HepG2 (cell line): ENCODE measurements at regions not wholly inside any gene's neighbourhood (a gene's known extent, or its start where the extent isn't known, plus 50 kb on each side); places are given as distances from the start of the nearest gene placed in this dataset.

Source experiments
- ATAC-seq: fragments of 200-7000 bp; cut with Tn5 transposase; 3 replicates; pipeline ENCODE4 v1.9.1; 2020; ENCODE audit warnings: mild to moderate bottlenecking, moderate library complexity
- BruUV-seq: library from RNA; stranded (reverse); fragments of 400-500 nt; replicated peaks from 2 replicates; lab custom pipeline; 2021; lab: Mats Ljungman, UMichigan
- CTCF ChIA-PET: fragments of 300-600 bp; formaldehyde crosslinking; extraction: SDS; loops from one replicate; lab custom pipeline; 2021; ENCODE audit warnings: low total read pairs, inconsistent platforms, low intra/inter-chr PET ratio; lab: Yijun Ruan, JAX
- POLR2A ChIA-PET: fragments of 350-600 bp; sonication (Branson Sonifier 250); formaldehyde crosslinking; loops from one replicate; lab custom pipeline; 2020; ENCODE audit warnings: antibody characterized with exemption, inconsistent platforms; lab: Yijun Ruan, JAX
- DNase-seq: peaks from one replicate; pipeline ENCODE4 v3.0.0-alpha.2; 2015; ENCODE audit warnings: low spot score
- FAIRE-seq: peaks from 3 replicates; lab custom pipeline; 2011; peaks lifted over from hg19 to GRCh38; lab: Jason Lieb, UNC
- H2AFZ ChIP-seq: one replicate; pipeline ENCODE4 v1.6.1; 2011; ENCODE audit warnings: low read length, inconsistent platforms
- H3K27ac ChIP-seq: fragments of 300-600 bp; 3 replicates; pipeline ENCODE4 v1.8.0; 2011; ENCODE audit warnings: mixed run types, mild to moderate bottlenecking, mixed read lengths, low read length, inconsistent platforms; ENCODE audit not compliant: insufficient read depth; ENCODE audit errors: extremely low read length
- H3K27me3 ChIP-seq, 2 experiments: fragments of 200-600 bp in 1 of 2; 2 replicates in 1 of 2; 3 replicates in 1 of 2; pipeline versions ENCODE4 v1.6.0 to v1.8.0; 2011; ENCODE audit warnings: low read length in 2 of 2, mild to moderate bottlenecking in 2 of 2, moderate library complexity in 2 of 2, inconsistent platforms in 1 of 2; ENCODE audit not compliant: insufficient read depth in 2 of 2, control insufficient read depth in 1 of 2
- H3K36me3 ChIP-seq, 2 experiments: fragments of 200-600 bp in 1 of 2; replicated peaks in 1 of 2; 2 replicates in 1 of 2; 3 replicates in 1 of 2; pipeline versions ENCODE4 v1.5.1 to v1.8.0; 2011; ENCODE audit warnings: low read length in 2 of 2, inconsistent platforms in 1 of 2; ENCODE audit not compliant: insufficient read depth in 2 of 2, control insufficient read depth in 1 of 2
- H3K4me1 ChIP-seq: 2 replicates; pipeline ENCODE4 v1.5.1; 2012; ENCODE audit warnings: low read length, inconsistent platforms; ENCODE audit not compliant: insufficient read depth
- H3K4me2 ChIP-seq: 2 replicates; pipeline ENCODE4 v1.6.0; 2011; ENCODE audit warnings: low read depth, low read length, inconsistent platforms
- H3K4me3 ChIP-seq, 3 experiments: fragments of 200-600 bp in 1 of 3; sonication (generic), shearing (Covaris generic) in 1 of 3; replicated peaks in 1 of 3; 2 replicates each; pipeline ENCODE4 v1.5.1; 2011 to 2016; ENCODE audit warnings: low read length in 3 of 3, inconsistent platforms in 2 of 3, low read depth in 2 of 3, mild to moderate bottlenecking in 2 of 3, control low read depth in 1 of 3, mixed read lengths in 1 of 3; ENCODE audit not compliant: insufficient read depth in 1 of 3
- H3K79me2 ChIP-seq: one replicate; pipeline ENCODE4 v1.6.1; 2011; ENCODE audit warnings: low read length, inconsistent platforms; ENCODE audit not compliant: insufficient read depth
- H3K9ac ChIP-seq: 2 replicates; pipeline ENCODE4 v1.6.0; 2011; ENCODE audit warnings: mild to moderate bottlenecking, low read depth, low read length, inconsistent platforms; ENCODE audit not compliant: insufficient read depth
- H3K9me3 ChIP-seq: 2 replicates; pipeline ENCODE4 v1.5.1; 2012; ENCODE audit warnings: mild to moderate bottlenecking, low read length
- H4K20me1 ChIP-seq: 2 replicates; pipeline ENCODE4 v1.6.0; 2011; ENCODE audit warnings: inconsistent platforms, mild to moderate bottlenecking, low read length, moderate library complexity; ENCODE audit not compliant: insufficient read depth
- MATR3 ChIP-seq: sonication (generic); formaldehyde crosslinking; IDR thresholded peaks from 2 replicates; pipeline ENCODE4 v1.4.0; 2020; ENCODE audit warnings: missing genetic modification reagents
- MBD4 ChIP-seq: IDR thresholded peaks from 2 replicates; pipeline ENCODE4 v1.6.1; 2012; ENCODE audit warnings: low read length, inconsistent platforms, borderline replicate concordance
- NFAT5 ChIP-seq: sonication (generic); formaldehyde crosslinking; IDR thresholded peaks from 2 replicates; pipeline ENCODE4 v1.4.0; 2020; ENCODE audit warnings: missing genetic modification reagents
- WGBS: methylation state at CpG from one replicate; pipeline ENCODE4 v1.1.6; 2017; ENCODE audit warnings: low lambda C conversion rate; 5-methylcytosine and 5-hydroxymethylcytosine counted together
- in situ Hi-C: cut with HindIII; loops from 2 replicates; pipeline ENCODE4 v1.10.0; 2017; ENCODE audit warnings: low pct_unique_long_range_greater_than_20kb; ENCODE audit not compliant: extremely low pct_ligation_motif_present
- intact Hi-C: fragments of 100-400 bp; cut with micrococcal nuclease; formaldehyde crosslinking; loops from one replicate; pipeline ENCODE4 v1.10.0; 2022; ENCODE audit not compliant: unreplicated experiment

DNA sequence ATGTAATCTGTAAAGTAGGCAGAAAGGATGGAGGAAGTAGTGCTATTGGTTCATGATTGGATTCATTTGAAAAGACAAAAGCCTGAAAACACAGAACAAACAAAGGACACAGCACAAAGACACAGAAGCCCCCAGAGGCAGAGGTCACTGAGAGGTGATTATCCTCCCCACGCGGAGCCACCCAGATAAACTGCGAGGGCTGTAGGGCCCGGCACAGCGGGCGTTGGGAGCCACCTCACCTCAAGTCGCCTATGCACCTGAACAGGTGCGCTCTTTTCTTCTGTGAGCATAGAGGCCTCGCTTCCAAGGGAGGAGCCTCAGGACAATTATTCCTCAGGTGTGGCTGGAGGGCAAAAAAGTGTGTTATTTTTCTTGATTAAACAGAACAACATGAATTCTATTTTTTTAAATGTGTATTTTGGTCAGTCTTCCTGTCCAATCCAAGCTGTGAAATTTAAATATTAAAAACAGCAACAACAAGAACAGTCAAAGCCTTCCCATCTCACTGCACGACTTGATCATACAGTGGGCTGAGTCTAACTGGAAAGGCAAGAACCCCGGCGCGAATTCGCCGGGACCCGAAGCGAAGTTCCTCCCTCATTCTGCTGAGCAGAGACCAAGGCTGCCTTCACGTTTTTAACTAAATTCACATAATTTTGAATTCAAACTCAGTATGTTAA is 205.3 kb downstream of the THBS2 start:
- Histone ChIP-seq H3K9me3 (no peaks in the 10 kb centered on the region), H3K79me2 (no peaks in the 10 kb centered on the region), H3K9ac (no peak overlapping the region), H3K27ac (no peak overlapping the region), H2AFZ (no peak overlapping the region), H3K4me1 (no peaks in the 10 kb centered on the region), H4K20me1 (no peaks in the 10 kb centered on the region), H3K4me3 (no peak overlapping the region), H3K4me2 (no peak overlapping the region), H3K27me3 (peaks cover 0 to 23% of the 10 kb centered on the region in 2 experiments; a peak in 4 of 5 replicates), H3K36me3 (no peaks in the 10 kb centered on the region)
- intact Hi-C loops = no loop called here
- FAIRE-seq (no peak), DNase-seq (no peak), ATAC-seq (no peak)
- WGBS = 71% methylated on average over 18 of the region's 18 CpGs
- BruUV-seq = no TSS peak
- no peak for TF ChIP-seq MATR3 (CRISPR knock-in tag)
- no peak for TF ChIP-seq MBD4
- no peak for TF ChIP-seq NFAT5
- ChIA-PET CTCF (no interaction called here), POLR2A (no interaction called here)
- in situ Hi-C loops = no loop called here
